GM12878 (cell line): ENCODE measurements at regions not wholly inside any gene's neighbourhood (a gene's known extent, or its start where the extent isn't known, plus 50 kb on each side); places are given as distances from the start of the nearest gene placed in this dataset.

Experiments
- ATAC-seq: fragments of 200-7000 bp; cut with Tn5 transposase; 3 replicates; pipeline ENCODE4 v1.9.1; 2020; ENCODE audit warnings: mild to moderate bottlenecking, moderate library complexity
- BruUV-seq: library from RNA; stranded (reverse); fragments of 400-500 nt; replicated peaks from 2 replicates; lab custom pipeline; 2021; lab: Mats Ljungman, UMichigan
- CTCF ChIA-PET: fragments of 300-600 bp; sonication (Branson Sonifier 250); formaldehyde crosslinking; extraction: SDS; loops from one replicate; lab custom pipeline; 2021; ENCODE audit warnings: inconsistent platforms; lab: Yijun Ruan, JAX
- POLR2A ChIA-PET: fragments of 350-600 bp; formaldehyde crosslinking; extraction: SDS; loops from one replicate; lab custom pipeline; 2021; ENCODE audit warnings: inconsistent platforms; lab: Charles Lee
- RAD21 ChIA-PET: fragments of 300-600 bp; sonication (Branson Sonifier 250); formaldehyde crosslinking; loops from one replicate; lab custom pipeline; 2023; ENCODE audit warnings: antibody characterized with exemption; ENCODE audit not compliant: unreplicated experiment; lab: Charles Lee
- SMC1A ChIA-PET: fragments of 300-600 bp; sonication (Branson Sonifier 250); formaldehyde crosslinking; loops from one replicate; lab custom pipeline; 2023; ENCODE audit not compliant: unreplicated experiment, uncharacterized antibody; lab: Charles Lee
- DNase-seq: peaks from one replicate; pipeline ENCODE4 v3.0.0-alpha.2; 2011; ENCODE audit warnings: low read depth, low spot score
- FAIRE-seq: peaks from 3 replicates; lab custom pipeline; 2011; peaks lifted over from hg19 to GRCh38; lab: Jason Lieb, UNC
- H2AFZ ChIP-seq: 2 replicates; pipeline ENCODE4 v1.6.0; 2011; ENCODE audit warnings: low read depth, low read length, control low read depth; ENCODE audit not compliant: control insufficient read depth
- H3K27ac ChIP-seq: 2 replicates; pipeline ENCODE4 v1.5.1; 2011; ENCODE audit warnings: control low read depth; ENCODE audit not compliant: control insufficient read depth, insufficient read depth
- H3K27me3 ChIP-seq, 2 experiments: replicated peaks in 1 of 2; 2 replicates each; pipeline versions ENCODE4 v1.6.0 to v1.6.1; 2011; ENCODE audit warnings: low read length in 1 of 2; ENCODE audit not compliant: control insufficient read depth in 2 of 2, insufficient read depth in 2 of 2
- H3K36me3 ChIP-seq, 2 experiments: 2 replicates each; pipeline ENCODE4 v1.5.1; 2011; ENCODE audit warnings: low read length in 1 of 2; ENCODE audit not compliant: control insufficient read depth in 2 of 2, insufficient read depth in 2 of 2
- H3K4me1 ChIP-seq: 2 replicates; pipeline ENCODE4 v1.6.1; 2011; ENCODE audit warnings: mild to moderate bottlenecking, low read length, moderate library complexity, mixed read lengths; ENCODE audit not compliant: control insufficient read depth, insufficient read depth
- H3K4me2 ChIP-seq: 2 replicates; pipeline ENCODE4 v1.6.0; 2011; ENCODE audit warnings: control low read depth; ENCODE audit not compliant: control insufficient read depth, insufficient read depth
- H3K4me3 ChIP-seq: fragments of 200-600 bp; sonication (generic); 2 replicates; pipeline ENCODE4 v1.5.1; 2016
- H3K79me2 ChIP-seq: 2 replicates; pipeline ENCODE4 v1.6.0; 2011; ENCODE audit warnings: low read length; ENCODE audit not compliant: control insufficient read depth, insufficient read depth
- H3K9ac ChIP-seq: 2 replicates; pipeline ENCODE4 v1.8.0; 2011; ENCODE audit warnings: low read length, control low read depth, mixed read lengths; ENCODE audit not compliant: control insufficient read depth, insufficient read depth
- H3K9me3 ChIP-seq: replicated peaks from 3 replicates; pipeline ENCODE4 v1.5.1; 2011; ENCODE audit warnings: mild to moderate bottlenecking, low read length; ENCODE audit not compliant: control insufficient read depth, insufficient read depth
- H4K20me1 ChIP-seq: 2 replicates; pipeline ENCODE4 v1.6.0; 2011; ENCODE audit not compliant: control insufficient read depth, insufficient read depth
- ATF7 ChIP-seq: fragments of 450-650 bp; IDR thresholded peaks from 2 replicates; pipeline ENCODE4 v1.6.1; 2016; ENCODE audit warnings: low read depth, mild to moderate bottlenecking
- BACH1 ChIP-seq: fragments of 450-650 bp; IDR thresholded peaks from 2 replicates; pipeline ENCODE4 v1.6.1; 2017; ENCODE audit warnings: mild to moderate bottlenecking, borderline replicate concordance
- BHLHE40 ChIP-seq, 2 experiments: fragments of 450-650 bp in 1 of 2; IDR thresholded peaks; 2 replicates each; pipeline ENCODE4 v1.6.1; 2011 to 2017; ENCODE audit warnings: low read depth in 2 of 2, borderline replicate concordance in 1 of 2, improper control_type of control experiment in 1 of 2, low read length in 1 of 2, mild to moderate bottlenecking in 1 of 2
- BRCA1 ChIP-seq: IDR thresholded peaks from 2 replicates; pipeline ENCODE4 v1.6.1; 2011; ENCODE audit warnings: low read depth, low read length, improper control_type of control experiment
- DPF2 ChIP-seq: fragments of 450-650 bp; IDR thresholded peaks from 2 replicates; pipeline ENCODE4 v1.6.1; 2017; ENCODE audit warnings: mild to moderate bottlenecking
- GABPA ChIP-seq: IDR thresholded peaks from 2 replicates; pipeline ENCODE4 v1.6.1; 2014; ENCODE audit warnings: antibody characterized with exemption, low read depth, mild to moderate bottlenecking, inconsistent platforms
- GATAD2B ChIP-seq: fragments of 450-650 bp; conservative IDR thresholded peaks from 2 replicates; pipeline ENCODE4 v1.6.1; 2017; ENCODE audit warnings: low read depth, mild to moderate bottlenecking, moderate library complexity
- KDM1A ChIP-seq: fragments of 200-600 bp; sonication (generic); IDR thresholded peaks from 2 replicates; pipeline ENCODE4 v1.6.1; 2016; ENCODE audit warnings: borderline replicate concordance
- MTA2 ChIP-seq: fragments of 450-650 bp; IDR thresholded peaks from 2 replicates; pipeline ENCODE4 v1.6.1; 2016; ENCODE audit warnings: low read depth, mild to moderate bottlenecking, moderate library complexity
- NBN ChIP-seq: fragments of 450-650 bp; IDR thresholded peaks from 2 replicates; pipeline ENCODE4 v1.6.1; 2016
- NFXL1 ChIP-seq: fragments of 450-650 bp; IDR thresholded peaks from 2 replicates; pipeline ENCODE4 v1.6.1; 2017; ENCODE audit warnings: antibody characterized with exemption, mild to moderate bottlenecking, borderline replicate concordance
- TARDBP ChIP-seq: IDR thresholded peaks from 2 replicates; pipeline ENCODE4 v1.6.1; 2016; ENCODE audit warnings: borderline replicate concordance
- YBX1 ChIP-seq: fragments of 450-650 bp; IDR thresholded peaks from 2 replicates; pipeline ENCODE4 v1.6.1; 2016; ENCODE audit warnings: antibody characterized with exemption
- WGBS: methylation state at CpG from one replicate; pipeline ENCODE4 v1.1.6; 2016; ENCODE audit warnings: low lambda C conversion rate; ENCODE audit not compliant: insufficient replicate concordance, insufficient coverage; ENCODE audit errors: missing lambda C conversion rate; 5-methylcytosine and 5-hydroxymethylcytosine counted together
- in situ Hi-C: fragments of 300-500 bp; cut with MboI; formaldehyde crosslinking; loops from 9 replicates; pipeline ENCODE4 v1.14.3; 2018; ENCODE audit warnings: mixed read lengths
- intact Hi-C: fragments of 100-400 bp; cut with micrococcal nuclease; formaldehyde crosslinking; loops from one replicate; pipeline ENCODE4 v1.14.2; 2022; ENCODE audit not compliant: unreplicated experiment

GRCh38 chr22:26974034-26974433 lies 316.6 kb downstream of the MIAT start:
- Histone ChIP-seq H2AFZ (no peak overlapping the region), H3K36me3 (no peaks in the 10 kb centered on the region), H3K4me3 (no peak overlapping the region), H4K20me1 (no peaks in the 10 kb centered on the region), H3K4me2 (no peak overlapping the region), H3K27ac (no peak overlapping the region), H3K79me2 (no peaks in the 10 kb centered on the region), H3K9ac (no peak overlapping the region), H3K9me3 (no peaks in the 10 kb centered on the region), H3K27me3 (no peaks in the 10 kb centered on the region), H3K4me1 (no peaks in the 10 kb centered on the region)
- ChIA-PET CTCF (no interaction called here), POLR2A (no interaction called here), SMC1A (no interaction called here), RAD21 (no interaction called here)
- DNase-seq (no peak), ATAC-seq (no peak), FAIRE-seq (no peak)
- BruUV-seq, result no TSS peak
- intact Hi-C loops, result no loop called here
- in situ Hi-C loops, result no loop called here
- WGBS, result 13% methylated on average over 3 of the region's 3 CpGs
- no peak for TF ChIP-seq TARDBP
- no peak for TF ChIP-seq GABPA

- Histone ChIP-seq H3K27me3 (no peaks in the 10 kb centered on the region), H3K4me2 (no peak overlapping the region), H3K79me2 (no peaks in the 10 kb centered on the region), H2AFZ (no peak overlapping the region), H3K36me3 (no peaks in the 10 kb centered on the region), H3K4me1 (no peaks in the 10 kb centered on the region), H3K9me3 (no peaks in the 10 kb centered on the region), H3K4me3 (no peak overlapping the region), H3K9ac (no peak overlapping the region), H3K27ac (no peak overlapping the region), H4K20me1 (no peaks in the 10 kb centered on the region)
- DNase-seq (no peak), ATAC-seq (no peak), FAIRE-seq (no peak)
- intact Hi-C loops, result no loop called here
- SMC1A ChIA-PET, result no interaction called here
- POLR2A ChIA-PET, result no interaction called here
- RAD21 ChIA-PET, result no interaction called here
- CTCF ChIA-PET, result no interaction called here
- in situ Hi-C loops, result no loop called here
- TF ChIP-seq DPF2 (no peak), MTA2 (no peak), NBN (no peak), GATAD2B (no peak), KDM1A (no peak), YBX1 (no peak), NFXL1 (no peak), BRCA1 (no peak), BHLHE40 (IDR thresholded peaks at IDR 0.05; ENCODE audit: borderline replicate concordance in 1 of 2, low read depth in 2 of 2, low read length in 1 of 2) (no peak), BACH1 (no peak), GABPA (no peak), ATF7 (no peak)
- no TSS peak for BruUV-seq
- whole genome bisulfite sequencing, result 19% methylated on average over 4 of the region's 4 CpGs
Observed at GRCh38 chr22:26974914-26975803, 317.8 kb downstream of the MIAT start.
